ENCODE measurements at regions not wholly inside any gene's neighbourhood (a gene's known extent, or its start where the extent isn't known, plus 50 kb on each side); places are given as distances from the start of the nearest gene placed in this dataset.

DNA sequence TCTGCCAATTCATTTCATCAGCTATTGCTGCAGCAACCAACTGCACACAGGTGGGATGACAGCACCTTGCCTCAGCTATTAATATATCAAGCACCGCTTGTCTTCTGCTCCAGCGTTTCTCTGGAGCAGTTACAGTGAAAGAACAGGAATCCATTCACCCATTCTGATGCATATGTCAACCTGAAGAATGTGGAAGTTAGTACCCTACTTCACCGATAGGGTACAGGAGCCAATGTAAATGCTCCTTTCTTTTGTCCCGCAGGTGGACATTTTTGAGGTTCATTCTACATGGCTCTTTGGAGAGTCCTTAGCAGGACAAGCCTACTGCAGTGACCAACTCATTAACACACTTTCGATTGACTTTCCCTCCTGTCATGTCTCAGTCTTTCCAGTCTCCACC lies 104.4 kb upstream of the PRNP start:
- TF ChIP-seq, protein P1, sequence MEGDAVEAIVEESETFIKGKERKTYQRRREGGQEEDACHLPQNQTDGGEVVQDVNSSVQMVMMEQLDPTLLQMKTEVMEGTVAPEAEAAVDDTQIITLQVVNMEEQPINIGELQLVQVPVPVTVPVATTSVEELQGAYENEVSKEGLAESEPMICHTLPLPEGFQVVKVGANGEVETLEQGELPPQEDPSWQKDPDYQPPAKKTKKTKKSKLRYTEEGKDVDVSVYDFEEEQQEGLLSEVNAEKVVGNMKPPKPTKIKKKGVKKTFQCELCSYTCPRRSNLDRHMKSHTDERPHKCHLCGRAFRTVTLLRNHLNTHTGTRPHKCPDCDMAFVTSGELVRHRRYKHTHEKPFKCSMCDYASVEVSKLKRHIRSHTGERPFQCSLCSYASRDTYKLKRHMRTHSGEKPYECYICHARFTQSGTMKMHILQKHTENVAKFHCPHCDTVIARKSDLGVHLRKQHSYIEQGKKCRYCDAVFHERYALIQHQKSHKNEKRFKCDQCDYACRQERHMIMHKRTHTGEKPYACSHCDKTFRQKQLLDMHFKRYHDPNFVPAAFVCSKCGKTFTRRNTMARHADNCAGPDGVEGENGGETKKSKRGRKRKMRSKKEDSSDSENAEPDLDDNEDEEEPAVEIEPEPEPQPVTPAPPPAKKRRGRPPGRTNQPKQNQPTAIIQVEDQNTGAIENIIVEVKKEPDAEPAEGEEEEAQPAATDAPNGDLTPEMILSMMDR (conservative IDR thresholded peaks at IDR 0.05 in 1 of 2, IDR thresholded peaks at IDR 0.05 in 1 of 2; ENCODE audit: low read depth in 1 of 2, low read length in 2 of 2) = no peak
- TF ChIP-seq EZH2 (IDR thresholded peaks at IDR 0.05; ENCODE audit: low read length, missing control alignments) = no peak

All from fibroblast of lung (primary cell).